Middle frontal gyrus (tissue), 1 donor: ENCODE measurements at regions not wholly inside any gene's neighbourhood (a gene's known extent, or its start where the extent isn't known, plus 50 kb on each side); places are given as distances from the start of the nearest gene placed in this dataset.
A peak's percentile ranks its signal among the peaks of the same experiment; 100 is the strongest.

Experiments used
- DNase-seq: peaks from one replicate; pipeline ENCODE4 v3.0.0-alpha.2; 2015; ENCODE audit warnings: low spot score; ENCODE audit errors: extremely low spot score

DNA sequence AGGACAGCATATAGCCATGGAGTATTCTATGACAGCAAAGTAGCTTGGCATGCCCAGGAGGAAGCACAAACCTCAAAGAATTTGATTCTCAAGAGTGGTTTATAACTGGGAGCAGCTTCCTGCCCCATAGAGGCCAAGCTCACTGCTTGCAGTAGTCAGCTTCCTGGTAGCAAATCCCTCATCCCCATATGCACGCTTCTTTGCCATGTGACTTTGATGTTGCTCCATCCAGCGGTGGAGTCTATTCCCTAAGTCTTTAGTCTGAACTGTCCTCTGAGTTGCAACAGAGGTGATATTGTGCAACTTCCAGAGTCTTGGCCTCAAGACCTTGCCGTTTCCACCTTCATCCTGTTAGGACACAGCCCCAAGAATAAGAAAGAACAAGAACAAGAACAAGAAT is 996.8 kb upstream of the TMEM132C start:
- DNase-seq: no peak

DNA sequence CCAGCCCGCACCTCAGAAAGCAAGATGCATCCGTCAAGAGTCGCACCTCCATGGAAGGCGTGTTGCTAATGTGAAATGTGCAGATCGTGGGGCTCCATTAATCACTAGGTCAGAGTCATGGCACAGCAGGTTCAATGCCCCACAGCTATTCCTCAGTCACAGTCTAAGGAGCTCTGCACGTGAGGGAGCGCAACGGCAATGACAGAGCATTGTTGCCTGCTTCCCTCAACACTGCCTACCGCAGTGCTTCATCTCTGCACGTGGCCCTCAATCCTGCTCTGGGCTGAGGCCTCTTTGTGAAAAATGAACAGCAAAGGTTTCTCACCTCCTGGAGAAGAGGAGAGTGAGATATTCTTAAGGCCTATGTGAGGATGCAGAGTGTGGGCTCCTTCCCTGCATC is 995.2 kb upstream of the TMEM132C start:
- DNase-seq: no peak

DNA sequence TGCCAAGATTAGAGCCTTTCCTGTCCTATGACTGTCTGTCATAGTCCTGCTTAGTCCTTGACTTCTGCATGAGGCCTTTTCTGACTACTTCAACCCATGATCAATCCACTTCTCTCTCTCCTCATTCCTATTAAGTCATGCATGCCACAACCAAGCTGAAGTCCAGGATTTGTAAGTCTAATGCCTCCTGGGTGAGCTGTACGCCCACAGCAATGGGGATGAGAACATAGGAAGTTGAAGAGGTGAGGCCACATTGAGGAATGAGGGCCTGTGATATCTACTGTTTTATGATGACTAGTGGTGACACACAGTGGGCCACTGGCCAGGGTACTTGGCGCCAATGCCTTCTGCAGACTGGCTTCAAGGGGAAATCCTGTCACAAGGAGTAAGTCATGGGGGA is 994.1 kb upstream of the TMEM132C start:
- DNase-seq: no peak

DNA sequence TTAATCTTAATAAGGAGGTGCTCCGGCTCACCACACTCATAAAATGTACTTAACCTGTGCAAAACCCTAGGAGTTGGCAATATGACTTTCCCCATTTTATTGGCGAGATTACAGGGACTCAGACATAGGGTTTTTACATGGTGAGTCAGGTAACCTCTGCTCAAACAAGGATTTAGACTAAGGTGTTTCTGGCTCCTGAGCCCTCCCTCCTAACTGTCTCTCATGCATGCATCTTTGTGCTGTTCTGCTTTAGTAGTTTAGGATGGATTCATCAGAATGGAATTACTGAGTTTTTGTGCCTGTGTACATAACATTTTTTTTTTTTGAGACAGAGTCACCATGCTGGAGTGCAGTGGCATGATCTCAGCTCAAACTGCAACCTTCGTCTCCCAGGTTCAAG is 993.3 kb upstream of the TMEM132C start:
- DNase-seq: no peak

DNA sequence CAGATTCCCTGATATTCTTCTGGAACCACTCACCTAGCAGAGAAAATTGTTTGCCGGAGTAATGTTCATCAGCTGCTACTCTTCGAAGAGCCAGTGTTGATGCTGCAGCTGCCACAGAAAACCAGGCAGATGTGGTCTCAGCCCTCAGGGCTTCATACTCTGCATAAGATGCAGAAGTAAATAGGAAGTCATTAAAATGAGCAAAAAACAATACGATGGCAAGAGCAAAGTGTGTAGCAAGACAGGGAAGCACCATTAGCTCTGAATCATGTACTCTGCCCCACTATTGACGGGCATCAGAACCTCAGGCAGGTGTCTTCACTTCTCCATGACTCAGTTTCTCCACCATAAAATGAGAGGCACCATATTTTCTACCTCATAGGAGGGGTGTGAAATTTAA is 991.6 kb upstream of the TMEM132C start:
- DNase-seq: no peak

DNA sequence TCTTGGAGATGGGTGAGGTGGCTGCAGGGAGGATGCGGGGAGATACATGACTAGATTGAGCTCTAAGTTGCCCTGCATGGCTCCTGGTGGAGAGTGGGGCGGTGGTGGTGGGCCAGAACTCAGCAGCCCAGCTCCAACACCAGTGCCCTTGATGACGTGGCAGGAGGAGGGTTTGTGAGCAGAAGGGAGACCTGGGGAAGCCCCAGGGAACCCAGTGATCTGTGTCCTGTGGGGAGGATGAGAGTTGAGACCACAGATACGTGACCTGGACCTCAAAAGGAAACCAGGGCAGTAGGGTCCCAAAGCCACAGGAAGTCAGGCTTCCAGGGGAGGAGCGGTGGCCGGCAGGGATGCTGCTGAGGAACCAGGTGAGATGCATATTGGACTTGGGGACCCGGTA is 989.1 kb upstream of the TMEM132C start:
- DNase-seq: no peak

DNA sequence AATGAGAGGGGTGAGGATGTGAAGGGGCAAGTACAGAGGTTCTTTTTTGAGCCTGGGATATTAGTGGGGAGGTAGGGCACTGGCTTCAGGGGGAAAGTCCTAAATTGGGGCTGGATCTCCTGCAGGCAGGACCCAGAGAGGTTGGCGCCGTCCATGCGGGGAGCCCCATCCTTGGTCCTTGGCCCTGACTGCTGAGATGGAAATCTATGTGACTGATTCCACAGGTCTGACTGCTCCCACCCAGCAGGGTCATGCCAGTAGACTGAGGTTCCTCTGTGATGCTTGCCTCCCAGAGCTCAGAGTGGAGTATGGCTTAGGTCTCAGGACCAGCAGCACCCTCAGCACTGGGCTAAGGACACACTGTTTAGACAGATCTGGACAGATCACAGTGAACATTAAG is 988.6 kb upstream of the TMEM132C start:
- DNase-seq: no peak

DNA sequence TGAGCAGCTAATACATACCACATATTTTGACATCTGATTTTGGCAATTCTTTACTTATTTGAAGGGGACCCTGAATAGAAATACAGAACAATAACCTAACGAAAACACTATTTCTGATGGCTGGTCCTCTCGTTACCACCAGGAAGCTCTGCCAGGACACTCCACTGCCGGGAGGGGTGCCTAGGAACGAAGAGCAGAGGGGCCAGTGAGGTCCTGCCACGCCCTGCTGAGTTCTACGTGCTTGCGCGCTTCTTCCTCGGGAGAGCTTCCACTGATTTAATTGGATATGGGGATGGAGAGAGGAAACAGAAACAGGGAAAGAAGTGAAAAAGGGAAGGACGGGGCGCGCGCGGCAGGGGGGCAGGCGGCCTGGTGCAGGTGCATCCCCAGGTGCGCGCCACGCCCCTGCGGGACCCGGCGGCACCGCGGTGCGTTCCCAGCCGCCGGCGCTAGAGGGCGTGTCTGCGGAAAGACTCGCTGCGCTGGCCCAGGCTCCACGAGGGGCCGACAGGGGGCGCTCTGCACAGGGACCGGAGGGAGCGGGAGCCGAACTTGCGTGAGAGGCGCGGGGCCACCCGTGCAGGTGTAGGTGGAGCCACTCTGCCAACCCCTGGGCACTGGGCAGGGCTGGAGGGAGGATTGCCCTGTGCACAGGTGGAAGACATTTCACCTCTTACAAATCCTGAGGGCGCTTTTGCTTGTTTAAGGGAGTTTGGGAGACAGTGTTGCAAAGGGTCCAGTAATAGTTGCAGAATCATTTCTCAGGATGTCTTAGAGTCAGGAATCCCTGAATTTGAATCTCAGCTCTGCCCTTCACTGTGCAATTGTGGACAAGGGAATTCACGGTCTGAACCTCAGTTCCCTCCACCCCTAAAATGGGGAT is 986.3 kb upstream of the TMEM132C start:
- DNase-seq: no peak

DNA sequence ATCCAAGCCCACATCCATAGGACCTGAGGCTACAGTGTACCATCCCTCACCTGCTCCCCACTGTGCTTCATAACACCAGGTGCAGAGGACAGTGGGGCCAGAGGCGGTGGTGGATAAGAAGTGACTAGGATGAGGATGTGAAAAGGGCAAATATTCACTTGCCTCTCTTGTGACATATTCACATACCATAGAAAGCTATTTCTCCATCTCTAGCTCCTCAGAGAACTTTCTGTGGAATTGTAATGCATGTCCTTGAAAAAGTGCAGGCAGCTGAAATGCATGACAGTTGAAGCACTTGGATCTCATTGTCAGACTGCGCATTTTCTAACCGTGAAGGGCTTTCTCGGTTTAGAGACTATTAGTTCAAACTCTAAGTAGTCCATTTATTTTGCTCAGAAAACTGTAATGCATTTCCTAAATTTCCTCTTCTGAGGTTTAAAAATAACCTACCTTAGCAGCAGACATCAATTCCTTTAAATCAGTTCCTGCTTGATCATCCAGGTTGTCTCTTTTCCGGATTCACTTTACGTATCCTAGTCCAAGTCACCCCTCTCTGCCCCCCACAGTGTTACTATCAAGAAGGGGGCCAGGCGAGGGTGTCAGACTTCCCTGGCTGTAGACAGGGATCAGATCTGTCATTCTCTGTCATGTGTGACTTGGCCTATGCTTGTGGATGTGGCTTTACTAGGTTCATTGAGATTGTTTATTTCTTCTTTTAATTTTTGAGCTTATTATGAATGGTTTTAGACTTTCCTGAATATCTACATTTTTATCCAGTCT is 984.0 kb upstream of the TMEM132C start:
- no peak for DNase-seq

DNA sequence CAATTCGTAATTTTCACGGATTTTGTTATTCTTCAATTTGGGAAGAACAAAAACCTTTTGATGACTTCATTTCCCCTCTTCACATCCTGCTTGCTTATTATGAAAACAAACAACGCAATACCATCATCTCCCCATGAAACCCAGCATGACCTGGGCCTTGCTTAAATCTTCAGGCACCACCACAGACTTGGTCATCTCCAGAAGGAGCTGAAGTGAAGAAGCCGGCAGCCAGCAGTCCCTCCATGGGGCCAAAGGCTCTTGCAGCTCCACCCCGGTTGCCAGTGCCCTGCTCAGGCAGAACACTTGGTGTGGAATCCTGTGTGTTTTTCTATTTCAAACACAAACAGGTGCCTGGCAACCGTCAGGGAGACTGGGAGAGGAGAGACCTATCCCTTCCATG is 982.9 kb upstream of the TMEM132C start:
- DNase-seq: no peak

DNA sequence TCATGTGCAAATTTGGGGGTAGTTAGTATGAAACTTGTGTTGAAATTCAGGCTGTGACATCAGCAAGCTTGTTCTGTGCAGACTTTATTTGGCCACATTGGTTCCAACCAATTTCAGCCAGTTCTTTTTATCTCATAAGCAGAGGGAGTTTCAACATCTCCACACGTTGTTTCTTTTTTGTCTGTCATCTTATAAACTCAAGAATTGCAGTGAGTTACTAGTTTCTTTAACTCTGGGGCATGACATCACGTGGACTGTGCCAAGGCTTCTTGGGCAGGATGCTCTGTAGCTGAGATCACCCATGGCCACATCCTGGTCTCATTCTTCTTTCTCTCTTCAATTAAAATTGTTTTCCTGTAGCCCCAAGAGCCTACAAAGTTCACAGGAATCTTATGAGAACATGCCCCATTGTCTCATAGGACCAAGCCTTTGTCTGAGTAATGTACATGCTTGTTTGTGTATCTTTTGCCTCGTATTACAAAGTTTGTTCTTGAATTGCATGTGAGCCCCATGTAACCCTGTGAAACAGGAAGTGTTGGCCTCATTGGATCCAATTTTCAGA is 982.0 kb upstream of the TMEM132C start:
- no peak for DNase-seq

DNA sequence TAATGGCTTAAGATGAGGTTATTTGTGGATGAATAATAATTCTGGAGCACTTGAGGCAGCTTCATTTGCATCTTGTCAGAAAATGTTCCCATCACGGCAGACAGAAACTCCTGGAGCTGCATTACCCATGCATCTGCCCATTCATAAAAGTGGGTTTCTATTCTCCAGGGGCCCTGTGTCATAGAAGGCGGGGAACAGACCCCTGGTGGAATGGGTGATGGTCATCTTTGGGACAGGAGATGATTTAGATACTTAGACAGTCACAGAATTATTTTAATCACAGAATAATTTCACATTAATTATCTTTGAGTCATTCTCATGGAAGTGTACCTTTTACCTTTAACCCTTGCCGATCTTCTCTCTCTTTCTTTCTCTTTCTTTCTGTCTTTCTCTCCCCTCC is 980.7 kb upstream of the TMEM132C start:
- no peak for DNase-seq

DNA sequence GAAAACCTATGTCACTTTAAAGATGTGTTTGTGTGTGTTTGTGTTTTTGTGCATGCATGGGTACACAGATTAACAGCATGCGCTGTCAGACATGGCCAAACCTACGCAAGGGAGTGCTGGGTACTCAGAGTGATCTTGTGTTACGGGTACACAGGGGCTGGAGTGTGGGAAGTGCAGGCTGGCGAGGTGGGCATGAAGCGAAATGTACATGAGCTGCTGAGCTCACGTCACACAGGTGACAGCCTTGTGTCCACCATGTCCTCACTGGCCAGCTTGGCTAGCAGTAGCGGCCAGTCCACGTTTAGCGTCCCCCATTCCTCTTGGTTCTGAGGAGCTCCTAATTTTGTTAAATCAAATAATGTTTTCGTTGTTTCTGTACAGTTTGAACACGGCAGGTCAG is 979.7 kb upstream of the TMEM132C start:
- no peak for DNase-seq

DNA sequence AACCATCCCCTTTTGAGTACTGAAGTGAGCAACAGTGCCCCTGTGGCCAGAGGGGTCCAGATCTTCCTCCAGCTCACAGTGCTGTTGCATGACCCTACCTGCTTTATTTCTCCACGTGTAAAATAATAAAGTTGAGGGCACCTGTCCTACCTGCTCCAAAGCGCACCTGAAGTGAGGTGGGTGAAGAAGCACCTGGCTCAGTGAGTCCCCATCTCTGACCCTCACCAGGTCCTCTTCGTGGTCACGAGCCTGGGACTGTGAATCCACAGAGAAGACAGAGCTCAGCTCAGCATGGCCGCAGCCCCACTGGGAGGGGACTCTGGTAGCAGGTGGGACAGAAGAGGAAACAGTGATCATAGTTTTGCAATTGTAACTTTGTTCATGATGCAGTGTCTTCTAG is 976.7 kb upstream of the TMEM132C start:
- DNase-seq: no peak

DNA sequence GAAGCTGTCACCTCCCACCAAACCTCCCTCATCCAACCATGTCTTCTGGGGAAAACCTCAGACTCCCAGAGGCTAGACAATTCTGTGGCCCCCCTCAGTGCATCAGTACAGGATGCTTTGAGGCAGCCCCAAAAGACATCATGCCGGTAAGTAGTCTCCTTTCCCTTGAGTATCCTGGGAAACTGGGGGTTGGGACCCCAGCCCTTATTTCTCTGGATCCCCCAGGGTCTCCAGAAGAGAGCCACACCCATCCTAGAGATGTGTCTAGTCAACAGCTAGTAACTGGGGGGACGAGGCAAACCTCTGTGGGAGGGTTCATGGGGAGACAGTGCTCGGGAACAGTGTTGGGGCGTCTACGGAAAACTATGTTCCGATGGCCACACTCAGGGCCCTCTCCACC is 974.2 kb upstream of the TMEM132C start:
- no peak for DNase-seq

DNA sequence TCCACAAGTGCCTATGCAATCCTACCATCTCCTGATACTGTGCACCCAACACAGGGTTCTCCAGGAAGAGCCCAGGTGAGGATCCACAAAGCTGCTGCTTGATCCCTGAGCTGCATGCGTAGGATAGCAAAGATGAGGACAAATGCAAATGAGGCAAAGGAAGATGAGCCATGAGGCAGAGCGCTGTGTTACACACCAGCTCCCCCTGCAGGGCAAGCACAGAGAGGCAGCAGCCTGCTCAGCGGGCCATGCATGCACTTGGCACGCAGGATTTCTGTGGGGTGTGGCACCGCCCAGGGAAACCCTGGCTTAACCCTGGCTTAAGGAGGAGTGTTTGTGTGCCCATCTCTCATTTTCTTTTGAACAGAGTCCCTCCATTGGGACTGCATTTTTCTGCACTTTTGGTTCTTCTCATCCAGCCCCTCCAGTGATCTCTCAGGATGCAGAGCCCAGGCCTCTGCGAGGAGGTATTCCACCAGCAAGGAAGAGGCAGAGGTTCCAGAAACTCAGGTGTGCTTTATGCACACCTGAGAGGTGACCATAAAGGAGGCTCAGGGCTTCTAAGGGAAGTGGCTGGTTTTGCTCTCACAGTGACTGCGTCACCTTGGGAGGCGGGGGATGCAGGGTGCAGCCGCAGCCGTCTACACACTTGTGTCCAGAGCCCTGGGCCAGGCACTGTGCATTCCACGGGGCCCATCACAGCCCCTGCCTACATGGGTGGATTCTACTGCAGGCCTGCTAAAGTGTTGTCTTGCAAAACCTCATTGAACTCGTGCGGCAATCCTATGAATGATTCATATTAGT is 973.3 kb upstream of the TMEM132C start:
- DNase-seq: peak; percentile 40

DNA sequence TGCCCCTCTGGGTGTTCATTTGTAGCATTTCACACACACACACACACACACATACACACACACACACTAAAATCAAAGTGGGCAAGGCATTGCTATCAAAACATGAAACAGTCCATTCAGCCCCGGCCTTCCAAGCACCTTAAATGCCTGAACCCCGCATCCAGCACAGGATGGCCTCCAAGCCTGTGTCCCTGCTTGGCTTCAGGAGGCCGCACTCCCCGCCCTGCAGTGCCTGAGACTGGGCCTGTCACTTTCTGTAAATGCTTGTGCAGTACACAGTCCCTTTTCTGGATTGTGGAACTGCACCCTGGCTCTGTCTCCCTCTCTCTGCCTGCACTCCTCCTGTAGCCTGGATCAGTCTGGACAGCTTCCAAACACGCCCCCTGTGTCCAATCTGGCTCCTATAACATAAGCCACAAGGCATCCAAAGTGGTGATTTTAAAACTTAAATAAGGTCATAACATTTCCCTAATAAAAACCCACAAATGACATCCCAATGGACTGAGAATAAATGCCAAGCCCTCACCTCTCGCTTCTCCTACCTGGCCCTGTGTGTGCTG is 972.2 kb upstream of the TMEM132C start:
- no peak for DNase-seq

DNA sequence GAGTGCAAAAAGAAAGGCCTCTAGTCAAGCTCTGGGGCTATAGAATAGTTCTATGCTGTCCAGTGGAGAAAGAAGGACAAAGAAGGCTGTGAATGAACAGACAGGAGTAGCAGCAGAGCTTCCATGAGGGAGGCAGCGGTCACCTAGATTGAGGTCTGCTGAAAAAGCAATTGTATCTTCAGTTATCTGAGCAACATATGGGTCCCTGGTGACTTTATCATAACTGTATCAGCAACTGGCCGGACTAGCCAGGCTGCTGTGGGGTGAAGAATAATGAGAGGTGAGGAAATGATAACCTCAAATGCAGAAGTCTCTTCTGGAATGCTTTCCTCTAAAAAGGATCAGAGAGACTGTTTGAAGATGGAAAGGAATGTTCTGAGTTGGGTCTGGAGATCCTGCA is 971.3 kb upstream of the TMEM132C start:
- DNase-seq: no peak

DNA sequence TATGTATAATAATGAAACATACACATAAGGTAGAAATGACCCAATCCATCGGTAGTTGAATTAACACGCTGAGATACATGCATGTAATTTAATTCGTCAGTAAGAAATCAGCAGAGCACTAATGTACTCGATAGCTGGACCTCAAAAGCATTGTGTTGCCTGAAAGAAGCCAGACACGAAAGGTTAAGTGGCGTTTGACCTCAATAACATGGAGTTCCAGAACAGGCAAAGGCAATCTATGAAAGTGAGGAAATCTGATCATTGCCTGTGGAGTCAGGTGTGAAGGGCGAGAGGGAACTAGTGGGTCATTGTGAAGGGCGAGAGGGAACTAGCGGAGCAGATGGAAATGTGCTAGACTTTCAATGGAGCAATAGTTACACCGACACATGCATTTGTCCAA is 970.4 kb upstream of the TMEM132C start:
- no peak for DNase-seq

DNA sequence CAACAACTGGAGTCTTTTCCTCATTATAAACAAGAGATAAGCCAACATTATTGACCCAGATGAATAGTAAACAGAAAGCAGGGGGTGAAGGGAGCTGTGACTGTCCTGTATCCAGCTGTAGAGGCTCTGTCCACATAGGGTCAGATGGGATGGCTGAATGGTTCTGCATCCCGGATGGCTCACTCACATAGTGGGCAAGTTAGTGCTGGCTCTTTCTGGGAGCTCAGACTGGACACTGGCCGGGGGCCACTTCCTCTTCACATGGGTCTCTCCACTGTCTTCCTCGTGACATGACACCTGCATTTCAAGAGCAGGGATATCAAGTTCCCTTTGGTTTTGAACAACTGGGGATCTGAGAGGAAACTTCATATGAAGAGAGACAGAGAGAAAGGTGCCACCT is 969.6 kb upstream of the TMEM132C start:
- DNase-seq: no peak

DNA sequence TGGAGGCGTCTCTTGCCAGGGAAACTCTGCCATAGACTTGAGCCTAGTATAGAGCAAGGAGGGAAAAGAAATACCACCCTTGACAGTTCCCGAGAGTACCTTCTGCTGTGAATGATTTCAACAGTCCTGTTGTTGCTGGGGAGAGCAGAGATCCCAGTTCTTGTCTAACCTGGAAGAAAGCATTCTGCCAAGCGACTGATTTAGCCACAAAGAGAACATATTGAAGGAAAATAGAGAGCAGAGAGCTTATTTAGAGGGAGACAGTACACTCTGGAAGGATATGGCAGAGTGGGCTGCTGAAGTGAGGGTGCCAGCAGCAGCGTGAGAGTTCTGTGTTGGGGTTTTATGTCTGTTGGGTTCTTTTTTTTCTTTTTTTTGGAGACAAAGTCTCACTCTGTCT is 966.9 kb upstream of the TMEM132C start:
- peak; percentile 35 for DNase-seq
